Osteoblast (primary cell): ENCODE measurements at regions not wholly inside any gene's neighbourhood (a gene's known extent, or its start where the extent isn't known, plus 50 kb on each side); places are given as distances from the start of the nearest gene placed in this dataset.

ENCODE experiments used
- DNase-seq: peaks from one replicate; pipeline ENCODE4 v3.0.0; 2011; ENCODE audit warnings: low spot score, mixed read lengths; ENCODE audit not compliant: insufficient read length; ENCODE audit errors: missing footprints
- H2AFZ ChIP-seq: 2 replicates; pipeline ENCODE4 v1.6.0; 2011; ENCODE audit warnings: mild to moderate bottlenecking, low read length
- H3K27ac ChIP-seq: 2 replicates; pipeline ENCODE4 v1.5.1; 2011; ENCODE audit warnings: mild to moderate bottlenecking, low read depth, low read length, moderate library complexity
- H3K27me3 ChIP-seq: 2 replicates; pipeline ENCODE4 v1.6.0; 2012; ENCODE audit warnings: mild to moderate bottlenecking, control low read depth, inconsistent platforms, low read length, moderate library complexity; ENCODE audit not compliant: insufficient read depth
- H3K36me3 ChIP-seq: 2 replicates; pipeline ENCODE4 v1.5.1; 2011; ENCODE audit warnings: mild to moderate bottlenecking, low read length, control low read depth, moderate library complexity; ENCODE audit not compliant: insufficient read depth
- H3K4me1 ChIP-seq: 2 replicates; pipeline ENCODE4 v1.5.1; 2011; ENCODE audit warnings: mild to moderate bottlenecking, low read length, control low read depth, moderate library complexity; ENCODE audit not compliant: insufficient read depth
- H3K4me2 ChIP-seq: 2 replicates; pipeline ENCODE4 v1.6.0; 2011; ENCODE audit warnings: mild to moderate bottlenecking, low read length; ENCODE audit not compliant: insufficient read depth
- H3K4me3 ChIP-seq: fragments of 200-600 bp; sonication (generic); 3 replicates; pipeline ENCODE4 v1.5.1; 2012; ENCODE audit warnings: mild to moderate bottlenecking, low read length, inconsistent platforms; ENCODE audit not compliant: insufficient read depth
- H3K79me2 ChIP-seq: 2 replicates; pipeline ENCODE4 v1.6.0; 2012; ENCODE audit warnings: mild to moderate bottlenecking, low read length, control low read depth, inconsistent platforms; ENCODE audit not compliant: insufficient read depth
- H3K9me3 ChIP-seq: 2 replicates; pipeline ENCODE4 v1.5.1; 2011; ENCODE audit warnings: low read depth, low read length, control low read depth
- H4K20me1 ChIP-seq: 2 replicates; pipeline ENCODE4 v1.6.0; 2012; ENCODE audit warnings: mild to moderate bottlenecking, low read length, control low read depth; ENCODE audit not compliant: insufficient read depth
- CTCF ChIP-seq: IDR thresholded peaks from 2 replicates; pipeline ENCODE4 v1.5.1; 2011; ENCODE audit warnings: mild to moderate bottlenecking, low read depth, low read length, moderate library complexity; ENCODE audit errors: extremely low read depth

- no peak for TF ChIP-seq CTCF
- no peak overlapping the region for H2AFZ ChIP-seq
- no peak for DNase-seq
- no peaks in the 10 kb centered on the region for H3K9me3 ChIP-seq
- H3K4me1 ChIP-seq = no peaks in the 10 kb centered on the region
- H3K27me3 ChIP-seq = no peaks in the 10 kb centered on the region
- H3K36me3 ChIP-seq = no peaks in the 10 kb centered on the region
- H4K20me1 ChIP-seq = no peaks in the 10 kb centered on the region
- H3K4me2 ChIP-seq = no peak overlapping the region
- H3K4me3 ChIP-seq = no peak overlapping the region
- no peak overlapping the region for H3K27ac ChIP-seq
- no peaks in the 10 kb centered on the region for H3K79me2 ChIP-seq
Measured at GRCh38 chr9:23050548-23050947, 603.9 kb downstream of the DMRTA1 start.

- H3K79me2 ChIP-seq = no peaks in the 10 kb centered on the region
- H3K4me2 ChIP-seq = no peak overlapping the region
- no peak overlapping the region for H3K4me3 ChIP-seq
- no peak overlapping the region for H2AFZ ChIP-seq
- no peaks in the 10 kb centered on the region for H3K36me3 ChIP-seq
- no peak for DNase-seq
- no peaks in the 10 kb centered on the region for H3K9me3 ChIP-seq
- H3K27me3 ChIP-seq = no peaks in the 10 kb centered on the region
- no peak overlapping the region for H3K27ac ChIP-seq
- no peak for TF ChIP-seq CTCF
- no peaks in the 10 kb centered on the region for H4K20me1 ChIP-seq
- no peaks in the 10 kb centered on the region for H3K4me1 ChIP-seq
Measured at GRCh38 chr9:23073136-23073535, 626.5 kb downstream of the DMRTA1 start.

GRCh38 chr9:23079798-23080197, 633.2 kb downstream of the DMRTA1 start:
- TF ChIP-seq CTCF = no peak
- H3K79me2 ChIP-seq = no peaks in the 10 kb centered on the region
- H3K27ac ChIP-seq = no peak overlapping the region
- H3K4me1 ChIP-seq = no peaks in the 10 kb centered on the region
- peak overlapping the region; percentile 77 for H2AFZ ChIP-seq
- no peaks in the 10 kb centered on the region for H3K9me3 ChIP-seq
- no peaks in the 10 kb centered on the region for H3K27me3 ChIP-seq
- peak; percentile 1 for DNase-seq
- H4K20me1 ChIP-seq = no peaks in the 10 kb centered on the region
- H3K4me2 ChIP-seq = peak overlapping the region; percentile 15
- H3K36me3 ChIP-seq = no peaks in the 10 kb centered on the region
- H3K4me3 ChIP-seq = no peak overlapping the region

- no peak for TF ChIP-seq CTCF
- no peak overlapping the region for H3K4me2 ChIP-seq
- no peaks in the 10 kb centered on the region for H3K27me3 ChIP-seq
- no peaks in the 10 kb centered on the region for H3K9me3 ChIP-seq
- H3K27ac ChIP-seq = no peak overlapping the region
- no peaks in the 10 kb centered on the region for H4K20me1 ChIP-seq
- H2AFZ ChIP-seq = peak overlapping the region; percentile 48
- H3K79me2 ChIP-seq = no peaks in the 10 kb centered on the region
- no peaks in the 10 kb centered on the region for H3K4me1 ChIP-seq
- H3K36me3 ChIP-seq = no peaks in the 10 kb centered on the region
- DNase-seq = no peak
- H3K4me3 ChIP-seq = no peak overlapping the region
Measured at GRCh38 chr9:23081377-23081776, 634.8 kb downstream of the DMRTA1 start.
